Heart right ventricle (tissue), 16 donors: ENCODE measurements at regions not wholly inside any gene's neighbourhood (a gene's known extent, or its start where the extent isn't known, plus 50 kb on each side); places are given as distances from the start of the nearest gene placed in this dataset.
A peak's percentile ranks its signal among the peaks of the same experiment; 100 is the strongest.

Experiments
- ATAC-seq, 8 donors: fragments of 200-7000 bp; cut with Tn5 transposase; one replicate each; pipeline ENCODE4 v1.9.1; 2020; ENCODE audit warnings: mild to moderate bottlenecking in 8 of 8, moderate library complexity in 8 of 8, moderate number of reproducible peaks in 1 of 8
- DNase-seq, 2 donors: peaks; one replicate each; pipeline ENCODE4 v3.0.0-alpha.2; 2020
- H3K27ac ChIP-seq, 10 donors: fragments of 200-600 bp; sonication (generic) in 2 of 10; one replicate each; pipeline versions ENCODE4 v1.5.0 to v1.8.0; 2020 to 2022; ENCODE audit warnings: mild to moderate bottlenecking in 3 of 10
- H3K27me3 ChIP-seq, 7 donors: fragments of 200-600 bp; one replicate each; pipeline ENCODE4 v1.8.0; 2021 to 2022; ENCODE audit warnings: mild to moderate bottlenecking in 2 of 7
- H3K36me3 ChIP-seq, 9 donors: fragments of 200-600 bp; sonication (generic) in 1 of 9; one replicate each; pipeline versions ENCODE4 v1.5.0 to v1.8.0; 2020 to 2022; ENCODE audit warnings: mild to moderate bottlenecking in 2 of 9
- H3K4me1 ChIP-seq, 9 donors: fragments of 200-600 bp; sonication (generic) in 1 of 9; one replicate each; pipeline versions ENCODE4 v1.5.0 to v1.8.0; 2020 to 2022; ENCODE audit warnings: mild to moderate bottlenecking in 4 of 9
- H3K4me3 ChIP-seq, 10 donors: fragments of 200-600 bp; sonication (generic) in 2 of 10; one replicate each; pipeline versions ENCODE4 v1.5.0 to v1.8.0; 2020 to 2022; ENCODE audit warnings: mild to moderate bottlenecking in 7 of 10, moderate library complexity in 2 of 10
- H3K9me3 ChIP-seq, 11 donors: fragments of 200-600 bp in 10 of 11; sonication (generic) in 2 of 11; one replicate each; pipeline versions ENCODE4 v1.5.0 to v1.8.0; 2013 to 2022; ENCODE audit warnings: mild to moderate bottlenecking in 2 of 11, control low read depth in 1 of 11, moderate library complexity in 1 of 11
- CTCF ChIP-seq, 9 donors: fragments of 200-600 bp; sonication (generic) in 2 of 9; IDR thresholded peaks; one replicate each; pipeline versions ENCODE4 v1.5.0 to v1.8.0; 2021 to 2022; ENCODE audit warnings: antibody characterized with exemption in 9 of 9, mild to moderate bottlenecking in 5 of 9, moderate library complexity in 1 of 9
- WGBS, 2 donors: extraction: QIAGEN DNeasy Blood & Tissue Kit; methylation state at CpG; one replicate each; pipeline ENCODE4 v1.1.7; 2013; ENCODE audit warnings: inconsistent platforms in 1 of 2; 5-methylcytosine and 5-hydroxymethylcytosine counted together
- intact Hi-C, 10 donors: fragments of 100-400 bp; cut with DNase I; formaldehyde crosslinking; loops; one replicate each; pipeline versions ENCODE4 v1.11.1 to v1.14.2; 2022
- donor health status: Arrhythmogenic right ventricular cardiomyopathy.
- donor health status: ischemic (EF 13 %, LVEDD 7.1; RV severe dilation, severe dysfunction).
- donor health status: healthy with polysubstance abuse.
- donor health status: DM: no; HTN: yes; CAD: no.
- donor health status: DM: no; HTN: no; CAD: no.
- donor health status: ischemic (EF 25% LVEDD 6.9; RV normal size, moderate dysfunction).
- donor health status: ischemic (EF 25% LVEDD 5.7; RV mildly dilated, moderate dysfunction).
- donor health status: healthy.
- donor health status: DM: yes; HTN: yes; CAD: no.
- donor health status: Ischemic cardiomyopathy.
- donor health status: ischemic (EF 35%, LVEDD 5.7; RV mildly dilated, moderate dysfunction).
- donor health status: nonischemic (EF 11% LVEDD 7.7; RV severe dilation, severe dysfunction).
- donor health status: DM: yes; HTN: yes; CAD: no.
- donor health status: PGD.
- donor health status: ischemic (EF 29% LVEDD 5.4; RV normal size, mild dysfunction).
- donor health status: nonischemic (EF 23%, LVEDD 6.1; RV moderate dilation, normal function).

GRCh38 chr16:80226499-80226898 lies 314.3 kb upstream of the DYNLRB2 start:
- no peak for TF ChIP-seq CTCF (IDR thresholded peaks at IDR 0.05)
- DNase-seq: no peak
- peaks cover 0 to 25% (median 10%) of the 10 kb centered on the region in 11 donors for H3K9me3 ChIP-seq
- no peaks in the 10 kb centered on the region for H3K36me3 ChIP-seq
- H3K27ac ChIP-seq: no peak overlapping the region
- no peaks in the 10 kb centered on the region for H3K4me1 ChIP-seq
- no peaks in the 10 kb centered on the region for H3K27me3 ChIP-seq
- ATAC-seq: no peak
- intact Hi-C loops: no loop called here
- no peak overlapping the region for H3K4me3 ChIP-seq

GRCh38 chr16:80210787-80211186 lies 330.0 kb upstream of the DYNLRB2 start:
- intact Hi-C loops: no loop called here
- 63 to 74% methylated on average over 3 of the region's 3 CpGs for WGBS, 2 donors
- Histone ChIP-seq H3K4me1 (no peaks in the 10 kb centered on the region), H3K9me3 (peaks cover 0 to 6% (median 0%) of the 10 kb centered on the region in 11 donors), H3K4me3 (no peak overlapping the region), H3K27me3 (no peaks in the 10 kb centered on the region), H3K36me3 (no peaks in the 10 kb centered on the region), H3K27ac (no peak overlapping the region)
- DNase-seq: peak in 1 of 2 donors; percentile 44
- peak in 1 of 8 donors; percentile 59 for ATAC-seq
- TF ChIP-seq CTCF (IDR thresholded peaks at IDR 0.05): no peak

- TF ChIP-seq CTCF (IDR thresholded peaks at IDR 0.05): no peak
- H3K9me3 ChIP-seq: no peaks in the 10 kb centered on the region
- H3K4me3 ChIP-seq: no peak overlapping the region
- H3K4me1 ChIP-seq: no peaks in the 10 kb centered on the region
- no peaks in the 10 kb centered on the region for H3K36me3 ChIP-seq
- DNase-seq: no peak
- ATAC-seq: no peak
- no peak overlapping the region for H3K27ac ChIP-seq
- WGBS, 2 donors: 84 to 86% methylated on average over 3 of the region's 3 CpGs
- intact Hi-C loops: no loop called here
- H3K27me3 ChIP-seq: peaks cover 0 to 3% (median 0%) of the 10 kb centered on the region in 7 donors
These were observed 332.1 kb upstream of the DYNLRB2 start for GRCh38 chr16:80208743-80209142.

GRCh38 chr16:80208015-80208414 lies 332.8 kb upstream of the DYNLRB2 start:
- TF ChIP-seq CTCF (IDR thresholded peaks at IDR 0.05): no peak
- Histone ChIP-seq H3K4me3 (no peak overlapping the region), H3K4me1 (no peaks in the 10 kb centered on the region), H3K9me3 (no peaks in the 10 kb centered on the region), H3K36me3 (no peaks in the 10 kb centered on the region), H3K27ac (no peak overlapping the region), H3K27me3 (peaks cover 0 to 3% (median 0%) of the 10 kb centered on the region in 7 donors)
- WGBS, 2 donors: 63 to 80% methylated on average over 2 of the region's 2 CpGs
- ATAC-seq (no peak), DNase-seq (no peak)
- intact Hi-C loops: no loop called here

- intact Hi-C loops: no loop called here
- WGBS, 2 donors: 92 to 94% methylated on average over 3 of the region's 3 CpGs
- no peak overlapping the region for H3K27ac ChIP-seq
These were observed 337.0 kb upstream of the DYNLRB2 start for GRCh38 chr16:80203821-80204220.

More at GRCh38 chr16:80203821-80204220, 337.0 kb upstream of the DYNLRB2 start:
- no peaks in the 10 kb centered on the region for H3K36me3 ChIP-seq
- no peak for DNase-seq
- no peak overlapping the region for H3K4me3 ChIP-seq
- peaks cover 0 to 10% (median 0%) of the 10 kb centered on the region in 7 donors for H3K27me3 ChIP-seq
- no peaks in the 10 kb centered on the region for H3K9me3 ChIP-seq
- no peak for ATAC-seq
- no peaks in the 10 kb centered on the region for H3K4me1 ChIP-seq
- TF ChIP-seq CTCF (IDR thresholded peaks at IDR 0.05): no peak
